ENCODE measurements at regions not wholly inside any gene's neighbourhood (a gene's known extent, or its start where the extent isn't known, plus 50 kb on each side); places are given as distances from the start of the nearest gene placed in this dataset.

DNA sequence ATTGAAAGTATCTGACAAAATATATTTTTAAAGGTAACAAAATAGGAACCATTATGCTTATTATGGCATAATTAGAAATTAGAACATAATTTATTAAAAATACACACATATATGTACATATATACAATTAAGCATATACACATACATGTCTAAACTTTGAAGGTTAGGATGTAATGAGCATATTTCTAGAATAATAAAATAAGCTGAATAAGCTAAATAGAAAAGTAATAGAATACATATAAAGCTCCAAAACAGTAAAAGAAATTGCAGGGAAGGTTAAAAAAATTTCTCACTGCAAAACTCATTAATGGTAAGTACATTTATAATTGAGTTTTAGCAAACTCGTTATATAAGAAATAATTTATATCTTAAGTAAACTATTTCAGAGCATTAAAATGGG, 1561.5 kb upstream of the ZEB2 start:
- Histone ChIP-seq H2AFZ (no peak overlapping the region), H3K9me2 (ENCODE audit: insufficient read depth) (no peaks in the 10 kb centered on the region), H3K36me3 (ENCODE audit: low read depth) (no peaks in the 10 kb centered on the region), H3K9me3 (ENCODE audit: insufficient read depth, low read depth) (no peaks in the 10 kb centered on the region; the same call in 1 of the 2 replicates), H3K27ac (no peak overlapping the region), H3K27me3 (ENCODE audit: insufficient read depth, low read depth) (no peaks in the 10 kb centered on the region), H3K4me3 (no peak overlapping the region), H3K4me2 (no peak overlapping the region), H3K4me1 (replicated peaks; ENCODE audit: insufficient read depth) (no peaks in the 10 kb centered on the region), H3F3A (ENCODE audit: insufficient read depth, low read depth) (no peaks in the 10 kb centered on the region), H3K79me2 (ENCODE audit: low read depth) (no peaks in the 10 kb centered on the region), H4K20me1 (ENCODE audit: insufficient read depth) (no peaks in the 10 kb centered on the region)
- intact Hi-C loops (cut with micrococcal nuclease; ENCODE audit: unreplicated experiment), result no loop called here
- DNase-seq, result no peak
- TF ChIP-seq EZH2 (IDR thresholded peaks at IDR 0.05; ENCODE audit: low read depth), result no peak
- POLR2A ChIA-PET (ENCODE audit: unreplicated experiment), result no interaction called here
- CTCF ChIA-PET, result no interaction called here
- BruUV-seq (replicated peaks), result no TSS peak

DNA sequence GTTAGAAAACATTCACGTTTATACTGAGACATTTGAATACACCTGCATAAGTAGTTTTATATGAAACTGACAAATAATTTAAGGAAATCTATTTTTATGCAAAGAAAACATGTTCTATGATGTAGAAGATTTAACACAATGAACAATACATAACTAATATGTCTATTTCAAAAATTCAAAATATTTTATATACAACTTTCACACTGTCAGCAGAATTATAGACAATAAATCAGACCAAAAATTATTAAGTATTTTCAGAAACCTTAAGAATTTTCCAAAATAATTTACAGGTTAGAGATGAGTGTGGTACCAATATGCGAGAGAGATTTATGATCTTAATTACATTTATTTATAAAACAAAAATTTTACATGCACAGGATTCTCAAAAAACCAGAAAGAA, 1561.0 kb upstream of the ZEB2 start:
- no peak overlapping the region for H3K4me3 ChIP-seq
- intact Hi-C loops (cut with micrococcal nuclease; ENCODE audit: unreplicated experiment), result no loop called here
- no peak for DNase-seq
- H3K27ac ChIP-seq, result no peak overlapping the region
- H2AFZ ChIP-seq, result no peak overlapping the region
- no peaks in the 10 kb centered on the region for H3F3A ChIP-seq (ENCODE audit: insufficient read depth, low read depth)
- BruUV-seq (replicated peaks), result no TSS peak
- no peaks in the 10 kb centered on the region for H3K79me2 ChIP-seq (ENCODE audit: low read depth)
- H3K4me1 ChIP-seq (replicated peaks; ENCODE audit: insufficient read depth), result no peaks in the 10 kb centered on the region
- no peaks in the 10 kb centered on the region for H3K36me3 ChIP-seq (ENCODE audit: low read depth)
- CTCF ChIA-PET, result no interaction called here
- H3K27me3 ChIP-seq (ENCODE audit: insufficient read depth, low read depth), result no peaks in the 10 kb centered on the region
- no peaks in the 10 kb centered on the region; the same call in 1 of the 2 replicates for H3K9me3 ChIP-seq (ENCODE audit: insufficient read depth, low read depth)
- POLR2A ChIA-PET (ENCODE audit: unreplicated experiment), result no interaction called here
- H3K9me2 ChIP-seq (ENCODE audit: insufficient read depth), result no peaks in the 10 kb centered on the region
- TF ChIP-seq EZH2 (IDR thresholded peaks at IDR 0.05; ENCODE audit: low read depth), result no peak
- TF ChIP-seq, protein P1, sequence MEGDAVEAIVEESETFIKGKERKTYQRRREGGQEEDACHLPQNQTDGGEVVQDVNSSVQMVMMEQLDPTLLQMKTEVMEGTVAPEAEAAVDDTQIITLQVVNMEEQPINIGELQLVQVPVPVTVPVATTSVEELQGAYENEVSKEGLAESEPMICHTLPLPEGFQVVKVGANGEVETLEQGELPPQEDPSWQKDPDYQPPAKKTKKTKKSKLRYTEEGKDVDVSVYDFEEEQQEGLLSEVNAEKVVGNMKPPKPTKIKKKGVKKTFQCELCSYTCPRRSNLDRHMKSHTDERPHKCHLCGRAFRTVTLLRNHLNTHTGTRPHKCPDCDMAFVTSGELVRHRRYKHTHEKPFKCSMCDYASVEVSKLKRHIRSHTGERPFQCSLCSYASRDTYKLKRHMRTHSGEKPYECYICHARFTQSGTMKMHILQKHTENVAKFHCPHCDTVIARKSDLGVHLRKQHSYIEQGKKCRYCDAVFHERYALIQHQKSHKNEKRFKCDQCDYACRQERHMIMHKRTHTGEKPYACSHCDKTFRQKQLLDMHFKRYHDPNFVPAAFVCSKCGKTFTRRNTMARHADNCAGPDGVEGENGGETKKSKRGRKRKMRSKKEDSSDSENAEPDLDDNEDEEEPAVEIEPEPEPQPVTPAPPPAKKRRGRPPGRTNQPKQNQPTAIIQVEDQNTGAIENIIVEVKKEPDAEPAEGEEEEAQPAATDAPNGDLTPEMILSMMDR (conservative IDR thresholded peaks at IDR 0.05), result no peak
- H3K4me2 ChIP-seq, result no peak overlapping the region
- no peaks in the 10 kb centered on the region for H4K20me1 ChIP-seq (ENCODE audit: insufficient read depth)

DNA sequence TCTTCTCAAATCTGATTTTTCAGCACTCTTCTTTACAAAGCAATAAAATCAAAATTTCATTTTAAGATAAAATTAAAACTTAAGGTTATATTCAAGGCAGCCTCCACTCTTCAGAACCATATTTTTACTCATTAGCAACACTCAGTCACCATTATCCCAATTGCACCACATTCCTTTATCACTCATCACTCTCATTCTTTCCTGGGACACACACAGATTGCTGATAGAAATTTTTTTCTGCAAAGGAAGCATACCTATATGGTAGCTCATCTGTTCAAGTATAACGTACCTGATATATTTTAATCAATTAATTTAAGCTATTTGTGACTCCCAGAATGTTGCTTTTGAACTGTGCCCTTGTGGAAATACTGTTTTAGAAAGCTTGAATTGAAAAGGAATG, 1559.3 kb upstream of the ZEB2 start:
- intact Hi-C loops (cut with micrococcal nuclease; ENCODE audit: unreplicated experiment), result no loop called here
- ChIA-PET POLR2A (ENCODE audit: unreplicated experiment) (no interaction called here), CTCF (no interaction called here)
- H3K27me3 ChIP-seq (ENCODE audit: insufficient read depth, low read depth), result no peaks in the 10 kb centered on the region
- no peak overlapping the region for H3K4me3 ChIP-seq
- no peak overlapping the region for H3K27ac ChIP-seq
- H3K4me1 ChIP-seq (replicated peaks; ENCODE audit: insufficient read depth), result no peaks in the 10 kb centered on the region
- H3K36me3 ChIP-seq (ENCODE audit: low read depth), result no peaks in the 10 kb centered on the region
- no TSS peak for BruUV-seq (replicated peaks)
- no peak overlapping the region for H3K4me2 ChIP-seq
- no peaks in the 10 kb centered on the region; the same call in 1 of the 2 replicates for H3K9me3 ChIP-seq (ENCODE audit: insufficient read depth, low read depth)
- H2AFZ ChIP-seq, result no peak overlapping the region
- no peak for TF ChIP-seq EZH2 (IDR thresholded peaks at IDR 0.05; ENCODE audit: low read depth)
- TF ChIP-seq, protein P1 (conservative IDR thresholded peaks at IDR 0.05), result no peak
- H3K79me2 ChIP-seq (ENCODE audit: low read depth), result no peaks in the 10 kb centered on the region
- H4K20me1 ChIP-seq (ENCODE audit: insufficient read depth), result no peaks in the 10 kb centered on the region
- no peaks in the 10 kb centered on the region for H3F3A ChIP-seq (ENCODE audit: insufficient read depth, low read depth)
- DNase-seq, result no peak
- no peaks in the 10 kb centered on the region for H3K9me2 ChIP-seq (ENCODE audit: insufficient read depth)

DNA sequence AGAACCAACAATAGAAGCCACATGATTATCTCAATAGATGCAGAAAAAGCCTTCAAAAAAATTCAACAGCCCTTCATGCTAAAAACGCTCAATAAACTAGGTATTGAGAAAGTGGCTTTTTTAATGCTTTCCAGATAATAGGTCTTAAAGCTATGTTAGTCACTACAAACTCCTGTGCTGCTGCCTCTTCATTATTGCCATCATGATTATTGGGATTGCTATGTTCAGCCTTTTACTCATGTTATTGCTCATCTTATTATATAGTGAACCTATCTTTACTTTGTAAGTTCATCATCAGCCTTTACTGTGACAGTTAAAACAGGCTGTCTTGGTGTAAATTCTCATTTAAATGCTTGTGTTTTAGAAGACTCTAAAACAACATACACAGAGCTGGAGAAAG, 1557.2 kb upstream of the ZEB2 start:
- no peak overlapping the region for H3K27ac ChIP-seq
- no peaks in the 10 kb centered on the region for H3K9me3 ChIP-seq (ENCODE audit: insufficient read depth, low read depth)
- H3K4me3 ChIP-seq, result no peak overlapping the region
- DNase-seq, result no peak
- TF ChIP-seq, protein P1 (conservative IDR thresholded peaks at IDR 0.05), result no peak
- BruUV-seq (replicated peaks), result no TSS peak
- no peak overlapping the region for H2AFZ ChIP-seq
- H3K36me3 ChIP-seq (ENCODE audit: low read depth), result no peaks in the 10 kb centered on the region
- ChIA-PET CTCF (no interaction called here), POLR2A (ENCODE audit: unreplicated experiment) (no interaction called here)
- no peak overlapping the region for H3K4me2 ChIP-seq
- no peaks in the 10 kb centered on the region for H3K9me2 ChIP-seq (ENCODE audit: insufficient read depth)
- H4K20me1 ChIP-seq (ENCODE audit: insufficient read depth), result no peaks in the 10 kb centered on the region
- intact Hi-C loops (cut with micrococcal nuclease; ENCODE audit: unreplicated experiment), result no loop called here
- no peaks in the 10 kb centered on the region for H3K27me3 ChIP-seq (ENCODE audit: insufficient read depth, low read depth)
- no peaks in the 10 kb centered on the region for H3K4me1 ChIP-seq (replicated peaks; ENCODE audit: insufficient read depth)
- no peaks in the 10 kb centered on the region for H3K79me2 ChIP-seq (ENCODE audit: low read depth)
- H3F3A ChIP-seq (ENCODE audit: insufficient read depth, low read depth), result no peaks in the 10 kb centered on the region
